Colonic mucosa (tissue), 4 donors: ENCODE measurements at regions not wholly inside any gene's neighbourhood (a gene's known extent, or its start where the extent isn't known, plus 50 kb on each side); places are given as distances from the start of the nearest gene placed in this dataset.

ENCODE experiments used
- DNase-seq: peaks from one replicate; pipeline ENCODE4 v3.0.0-alpha.2; 2020
- H3K27ac ChIP-seq: fragments of 200-600 bp; one replicate; pipeline ENCODE4 v1.8.0; 2021
- H3K27me3 ChIP-seq: fragments of 200-600 bp; one replicate; pipeline ENCODE4 v1.8.0; 2021
- H3K36me3 ChIP-seq: fragments of 200-600 bp; one replicate; pipeline ENCODE4 v1.8.0; 2021
- H3K4me1 ChIP-seq: fragments of 200-600 bp; one replicate; pipeline ENCODE4 v1.8.0; 2021; ENCODE audit warnings: mild to moderate bottlenecking
- H3K4me3 ChIP-seq: fragments of 200-600 bp; one replicate; pipeline ENCODE4 v1.8.0; 2021
- H3K9ac ChIP-seq, 2 donors: one replicate each; pipeline ENCODE4 v1.7.0; 2013; ENCODE audit warnings: control low read depth in 2 of 2, low read depth in 2 of 2, low read length in 2 of 2
- H3K9me3 ChIP-seq: fragments of 200-600 bp; one replicate; pipeline ENCODE4 v1.8.0; 2021
- CTCF ChIP-seq: fragments of 200-600 bp; IDR thresholded peaks from one replicate; pipeline ENCODE4 v1.8.0; 2022; ENCODE audit warnings: antibody characterized with exemption, mild to moderate bottlenecking
- intact Hi-C: fragments of 100-400 bp; cut with DNase I; formaldehyde crosslinking; loops from one replicate; pipeline ENCODE4 v1.14.1; 2022
- donor health status: healthy.
- donor health status: DM: no; HTN: no; CAD: no.
- donor health status: DM: no; HTN: no; CAD: no.

GRCh38 chr4:41437111-41437536 lies 100.8 kb upstream of the LIMCH1 start:
- Histone ChIP-seq H3K27ac (no peak overlapping the region), H3K4me1 (no peaks in the 10 kb centered on the region), H3K36me3 (no peaks in the 10 kb centered on the region), H3K4me3 (no peak overlapping the region), H3K9me3 (no peaks in the 10 kb centered on the region), H3K9ac (no peak overlapping the region), H3K27me3 (no peaks in the 10 kb centered on the region)
- DNase-seq = no peak
- intact Hi-C loops = no loop called here
- no peak for TF ChIP-seq CTCF

GRCh38 chr4:41438931-41439297 lies 99.0 kb upstream of the LIMCH1 start:
- intact Hi-C loops = no loop called here
- no peaks in the 10 kb centered on the region for H3K36me3 ChIP-seq
- no peaks in the 10 kb centered on the region for H3K27me3 ChIP-seq
- no peak for TF ChIP-seq CTCF
- no peak overlapping the region for H3K27ac ChIP-seq
- H3K4me3 ChIP-seq = no peak overlapping the region
- peaks cover 3% of the 10 kb centered on the region for H3K4me1 ChIP-seq
- no peaks in the 10 kb centered on the region for H3K9me3 ChIP-seq
- H3K9ac ChIP-seq = no peak overlapping the region
- no peak for DNase-seq

GRCh38 chr4:41442810-41443209 lies 95.1 kb upstream of the LIMCH1 start:
- DNase-seq = no peak

GRCh38 chr4:41443340-41444079 lies 94.4 kb upstream of the LIMCH1 start:
- Histone ChIP-seq H3K27ac (no peak overlapping the region), H3K36me3 (no peaks in the 10 kb centered on the region), H3K9me3 (no peaks in the 10 kb centered on the region), H3K4me3 (no peak overlapping the region), H3K9ac (no peak overlapping the region), H3K4me1 (peaks cover 3% of the 10 kb centered on the region), H3K27me3 (no peaks in the 10 kb centered on the region)
- no peak for DNase-seq
- TF ChIP-seq CTCF = no peak
- intact Hi-C loops = no loop called here

More at GRCh38 chr4:41442810-41443209, 95.1 kb upstream of the LIMCH1 start:
- Histone ChIP-seq H3K9me3 (no peaks in the 10 kb centered on the region), H3K9ac (no peak overlapping the region), H3K36me3 (no peaks in the 10 kb centered on the region), H3K27ac (no peak overlapping the region), H3K4me3 (no peak overlapping the region), H3K4me1 (peaks cover 3% of the 10 kb centered on the region), H3K27me3 (no peaks in the 10 kb centered on the region)
- intact Hi-C loops = no loop called here
- no peak for TF ChIP-seq CTCF

- H3K36me3 ChIP-seq = no peaks in the 10 kb centered on the region
- peaks cover 3% of the 10 kb centered on the region for H3K4me1 ChIP-seq
- H3K27me3 ChIP-seq = no peaks in the 10 kb centered on the region
- H3K4me3 ChIP-seq = no peak overlapping the region
- intact Hi-C loops = no loop called here
- no peak overlapping the region for H3K27ac ChIP-seq
- no peaks in the 10 kb centered on the region for H3K9me3 ChIP-seq
- H3K9ac ChIP-seq = no peak overlapping the region
- no peak for DNase-seq
- no peak for TF ChIP-seq CTCF
Observed at GRCh38 chr4:41446391-41446790, 91.6 kb upstream of the LIMCH1 start.
